ENCODE measurements at regions not wholly inside any gene's neighbourhood (a gene's known extent, or its start where the extent isn't known, plus 50 kb on each side); places are given as distances from the start of the nearest gene placed in this dataset.

GRCh38 chr12:27900920-27901879, 71.3 kb downstream of the PTHLH start:
- H2AFZ ChIP-seq (ENCODE audit: low read depth, low read length, severe bottlenecking) = no peak overlapping the region
- peak overlapping the region; percentile 55 for H3K27ac ChIP-seq (ENCODE audit: low read depth, low read length)
- H3K79me2 ChIP-seq (ENCODE audit: insufficient read depth, low read length) = no peaks in the 10 kb centered on the region
- no peaks in the 10 kb centered on the region for H3K9me3 ChIP-seq (ENCODE audit: insufficient read depth, low read length)
- no peaks in the 10 kb centered on the region for H3K27me3 ChIP-seq (ENCODE audit: low read length)
- H3K9me2 ChIP-seq (replicated peaks; ENCODE audit: insufficient read depth, low read length) = no peaks in the 10 kb centered on the region
- no peak overlapping the region for H3K4me3 ChIP-seq (ENCODE audit: insufficient read depth, low read length, poor library complexity, severe bottlenecking)
- H3K4me2 ChIP-seq (ENCODE audit: low read depth, low read length, poor library complexity, severe bottlenecking) = peak overlapping the region; percentile 13
- H3F3A ChIP-seq (ENCODE audit: insufficient read depth) = peaks cover 22% of the 10 kb centered on the region; the same call in 1 of the 2 replicates
- no peaks in the 10 kb centered on the region; the same call in 1 of the 2 replicates for H3K36me3 ChIP-seq (ENCODE audit: low read length)
- TF ChIP-seq CTCF (IDR thresholded peaks at IDR 0.05; ENCODE audit: insufficient read depth, low read length, poor library complexity, severe bottlenecking) (no peak), EZH2phosphoT487 (conservative IDR thresholded peaks at IDR 0.05; ENCODE audit: low read length) (no peak)
- no peaks in the 10 kb centered on the region for H4K20me1 ChIP-seq (ENCODE audit: low read depth, low read length)
- no peak overlapping the region for H3K9ac ChIP-seq (ENCODE audit: low read length)

GRCh38 chr12:27899151-27899661, 73.3 kb downstream of the PTHLH start:
- H3F3A ChIP-seq (ENCODE audit: insufficient read depth) = peaks cover 26% of the 10 kb centered on the region
- H3K79me2 ChIP-seq (ENCODE audit: insufficient read depth, low read length) = peaks cover 3% of the 10 kb centered on the region; the same call in 1 of the 2 replicates
- peak overlapping the region; percentile 87 for H3K27ac ChIP-seq (ENCODE audit: low read depth, low read length)
- H3K4me3 ChIP-seq (ENCODE audit: insufficient read depth, low read length, poor library complexity, severe bottlenecking) = no peak overlapping the region
- H3K36me3 ChIP-seq (ENCODE audit: low read length) = no peaks in the 10 kb centered on the region
- H3K27me3 ChIP-seq (ENCODE audit: low read length) = no peaks in the 10 kb centered on the region
- no peak for TF ChIP-seq EZH2phosphoT487 (conservative IDR thresholded peaks at IDR 0.05; ENCODE audit: low read length)
- TF ChIP-seq CTCF (IDR thresholded peaks at IDR 0.05; ENCODE audit: insufficient read depth, low read length, poor library complexity, severe bottlenecking) = no peak
- H3K9me2 ChIP-seq (replicated peaks; ENCODE audit: insufficient read depth, low read length) = no peaks in the 10 kb centered on the region
- H3K9ac ChIP-seq (ENCODE audit: low read length) = peak overlapping the region; percentile 30; the same call in 1 of the 2 replicates
- H2AFZ ChIP-seq (ENCODE audit: low read depth, low read length, severe bottlenecking) = no peak overlapping the region
- H3K9me3 ChIP-seq (ENCODE audit: insufficient read depth, low read length) = no peaks in the 10 kb centered on the region
- H3K4me2 ChIP-seq (ENCODE audit: low read depth, low read length, poor library complexity, severe bottlenecking) = peak overlapping the region; percentile 17
- H4K20me1 ChIP-seq (ENCODE audit: low read depth, low read length) = no peaks in the 10 kb centered on the region

DNA sequence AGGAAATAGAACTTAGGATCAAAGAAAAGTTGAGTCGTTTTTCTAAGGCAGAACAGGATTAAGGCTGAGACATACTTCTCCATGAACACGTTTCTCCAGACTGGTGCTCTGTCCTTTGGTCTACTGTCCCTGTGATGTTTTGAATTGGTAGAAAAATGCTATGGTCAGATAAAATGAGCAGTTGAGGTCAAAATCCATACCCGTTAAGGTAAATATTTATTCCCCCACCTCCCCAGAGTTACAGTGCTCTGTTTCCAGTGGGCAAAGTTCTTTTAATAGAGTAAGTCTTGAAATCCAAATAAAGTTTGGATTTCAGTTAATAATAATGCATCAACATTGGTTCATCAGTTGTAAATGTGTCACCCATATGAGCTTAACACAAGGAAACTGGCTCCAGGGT, 74.5 kb downstream of the PTHLH start:
- H3K9me3 ChIP-seq (ENCODE audit: insufficient read depth, low read length) = no peaks in the 10 kb centered on the region
- no peaks in the 10 kb centered on the region for H4K20me1 ChIP-seq (ENCODE audit: low read depth, low read length)
- H3K4me3 ChIP-seq (ENCODE audit: insufficient read depth, low read length, poor library complexity, severe bottlenecking) = no peak overlapping the region
- H3K36me3 ChIP-seq (ENCODE audit: low read length) = no peaks in the 10 kb centered on the region
- no peaks in the 10 kb centered on the region for H3K27me3 ChIP-seq (ENCODE audit: low read length)
- H3K4me2 ChIP-seq (ENCODE audit: low read depth, low read length, poor library complexity, severe bottlenecking) = peak overlapping the region; percentile 17
- TF ChIP-seq CTCF (IDR thresholded peaks at IDR 0.05; ENCODE audit: insufficient read depth, low read length, poor library complexity, severe bottlenecking) (no peak), EZH2phosphoT487 (conservative IDR thresholded peaks at IDR 0.05; ENCODE audit: low read length) (no peak)
- H3K9me2 ChIP-seq (replicated peaks; ENCODE audit: insufficient read depth, low read length) = no peaks in the 10 kb centered on the region
- H3K79me2 ChIP-seq (ENCODE audit: insufficient read depth, low read length) = peaks cover 5% of the 10 kb centered on the region; the same call in 1 of the 2 replicates
- H3K27ac ChIP-seq (ENCODE audit: low read depth, low read length) = peak overlapping the region; percentile 87
- no peak overlapping the region for H2AFZ ChIP-seq (ENCODE audit: low read depth, low read length, severe bottlenecking)
- peaks cover 34% of the 10 kb centered on the region for H3F3A ChIP-seq (ENCODE audit: insufficient read depth)
- H3K9ac ChIP-seq (ENCODE audit: low read length) = peak overlapping the region; percentile 30
